ENCODE measurements at regions not wholly inside any gene's neighbourhood (a gene's known extent, or its start where the extent isn't known, plus 50 kb on each side); places are given as distances from the start of the nearest gene placed in this dataset.
"Not testable (repeated sequence)": the region's sequence is repeated elsewhere in the genome, so short reads cannot be mapped to it uniquely, and the experiment has no call there.

- no peak for DNase-seq (ENCODE audit: low spot score)
These were observed 127.4 kb upstream of the SLC8A1 start for GRCh38 chr2:40579247-40579646.

- DNase-seq (ENCODE audit: low spot score) = no peak
These were observed 132.5 kb upstream of the SLC8A1 start for GRCh38 chr2:40584432-40584831.

GRCh38 chr2:40591774-40592173 lies 139.9 kb upstream of the SLC8A1 start:
- no peak for DNase-seq (ENCODE audit: low spot score)

GRCh38 chr2:40592218-40592617 lies 140.3 kb upstream of the SLC8A1 start:
- no peak for DNase-seq (ENCODE audit: low spot score)

GRCh38 chr2:40606862-40607261 lies 155.0 kb upstream of the SLC8A1 start:
- no peak for DNase-seq (ENCODE audit: low spot score)

GRCh38 chr2:40611196-40611595 lies 159.3 kb upstream of the SLC8A1 start:
- DNase-seq (ENCODE audit: low spot score) = no peak

- DNase-seq (ENCODE audit: low spot score) = no peak
These were observed 174.0 kb upstream of the SLC8A1 start for GRCh38 chr2:40625849-40626248.

- no peak for DNase-seq (ENCODE audit: low spot score)
These were observed 176.7 kb upstream of the SLC8A1 start for GRCh38 chr2:40628556-40628955.

- DNase-seq (ENCODE audit: low spot score) = no peak
These were observed 178.0 kb upstream of the SLC8A1 start for GRCh38 chr2:40629768-40630434.

GRCh38 chr2:40639320-40639719 lies 187.4 kb upstream of the SLC8A1 start:
- DNase-seq (ENCODE audit: low spot score) = no peak

GRCh38 chr2:40642237-40642636 lies 190.3 kb upstream of the SLC8A1 start:
- DNase-seq (ENCODE audit: low spot score) = no peak

- no peak for DNase-seq (ENCODE audit: low spot score)
These were observed 190.8 kb upstream of the SLC8A1 start for GRCh38 chr2:40642726-40643125.

- DNase-seq (ENCODE audit: low spot score) = no peak
These were observed 194.8 kb upstream of the SLC8A1 start for GRCh38 chr2:40646642-40647041.

- DNase-seq (ENCODE audit: low spot score) = no peak
These were observed 200.3 kb upstream of the SLC8A1 start for GRCh38 chr2:40652155-40652554.

GRCh38 chr2:40653829-40654228 lies 201.9 kb upstream of the SLC8A1 start:
- no peak for DNase-seq (ENCODE audit: low spot score)

GRCh38 chr2:40654346-40654745 lies 202.5 kb upstream of the SLC8A1 start:
- DNase-seq (ENCODE audit: low spot score) = no peak

- no peak for DNase-seq (ENCODE audit: low spot score)
These were observed 207.1 kb upstream of the SLC8A1 start for GRCh38 chr2:40658941-40659340.

- no peak for DNase-seq (ENCODE audit: low spot score)
These were observed 213.8 kb upstream of the SLC8A1 start for GRCh38 chr2:40665493-40666232.

GRCh38 chr2:40666398-40666797 lies 214.5 kb upstream of the SLC8A1 start:
- no peak for DNase-seq (ENCODE audit: low spot score)

- no peak for DNase-seq (ENCODE audit: low spot score)
These were observed 216.5 kb upstream of the SLC8A1 start for GRCh38 chr2:40668425-40668824.

GRCh38 chr2:40676134-40676790 lies 224.4 kb upstream of the SLC8A1 start:
- not testable (repeated sequence) for DNase-seq (ENCODE audit: low spot score)

- DNase-seq (ENCODE audit: low spot score) = no peak
These were observed 228.7 kb upstream of the SLC8A1 start for GRCh38 chr2:40680547-40680946.

- no peak for DNase-seq (ENCODE audit: low spot score)
These were observed 238.1 kb upstream of the SLC8A1 start for GRCh38 chr2:40690036-40690435.

Data from D341Med (cell line).